Breast epithelium (tissue), 4 donors: ENCODE measurements at regions not wholly inside any gene's neighbourhood (a gene's known extent, or its start where the extent isn't known, plus 50 kb on each side); places are given as distances from the start of the nearest gene placed in this dataset.

Source experiments
- DNase-seq, 2 donors: peaks; one replicate each; pipeline ENCODE4 v3.0.0-alpha.2; 2019; ENCODE audit warnings: low spot score in 2 of 2
- H3K27ac ChIP-seq, 2 donors: fragments of 200-600 bp; sonication (generic) in 1 of 2; one replicate each; pipeline ENCODE4 v1.5.1; 2016 to 2019; ENCODE audit warnings: mild to moderate bottlenecking in 1 of 2
- H3K27me3 ChIP-seq, 2 donors: fragments of 200-600 bp; sonication (generic) in 1 of 2; one replicate each; pipeline versions ENCODE4 v1.5.1 to v1.6.0; 2017 to 2019; ENCODE audit warnings: control low read depth in 1 of 2, mild to moderate bottlenecking in 1 of 2
- H3K36me3 ChIP-seq: fragments of 200-600 bp; one replicate; pipeline ENCODE4 v1.5.1; 2019
- H3K4me1 ChIP-seq, 2 donors: fragments of 200-600 bp; sonication (generic); one replicate each; pipeline ENCODE4 v1.5.1; 2016 to 2019; ENCODE audit warnings: control low read depth in 1 of 2
- H3K4me3 ChIP-seq, 3 donors: fragments of 200-600 bp; sonication (generic); 1 replicate in 2 of 3; 2 replicates in 1 of 3; pipeline ENCODE4 v1.5.1; 2016 to 2019; ENCODE audit warnings: mild to moderate bottlenecking in 3 of 3, moderate library complexity in 2 of 3
- H3K9me3 ChIP-seq, 2 donors: fragments of 200-600 bp; sonication (generic) in 1 of 2; one replicate each; pipeline ENCODE4 v1.5.1; 2016 to 2019; ENCODE audit warnings: control low read depth in 1 of 2
- CTCF ChIP-seq, 3 donors: fragments of 450-650 bp; IDR thresholded peaks; one replicate each; pipeline ENCODE4 v1.5.1; 2016 to 2017; ENCODE audit warnings: antibody characterized with exemption in 3 of 3, mild to moderate bottlenecking in 3 of 3, moderate library complexity in 3 of 3
- POLR2A ChIP-seq: fragments of 450-650 bp; IDR thresholded peaks from one replicate; pipeline ENCODE4 v1.6.1; 2016; ENCODE audit warnings: antibody characterized with exemption, mild to moderate bottlenecking, moderate library complexity
- POLR2AphosphoS5 ChIP-seq, 3 donors: sonication (generic); formaldehyde crosslinking; IDR thresholded peaks; one replicate each; pipeline ENCODE4 v1.6.1; 2017; ENCODE audit warnings: antibody characterized with exemption in 3 of 3
- intact Hi-C: fragments of 100-400 bp; cut with DNase I; formaldehyde crosslinking; loops from one replicate; pipeline ENCODE4 v1.15.1; 2023; ENCODE audit warnings: low total_unique reads

GRCh38 chr22:48250286-48250895, 1487.9 kb downstream of the TBC1D22A start:
- Histone ChIP-seq H3K27ac (no peak overlapping the region), H3K9me3 (no peaks in the 10 kb centered on the region), H3K27me3 (peaks cover 0 to 53% of the 10 kb centered on the region in 2 donors), H3K36me3 (no peaks in the 10 kb centered on the region), H3K4me1 (no peaks in the 10 kb centered on the region), H3K4me3 (no peak overlapping the region)
- intact Hi-C loops, result no loop called here
- no peak for DNase-seq
- TF ChIP-seq POLR2A (no peak), POLR2AphosphoS5 (IDR thresholded peaks at IDR 0.05) (no peak), CTCF (IDR thresholded peaks at IDR 0.05) (no peak)

DNA sequence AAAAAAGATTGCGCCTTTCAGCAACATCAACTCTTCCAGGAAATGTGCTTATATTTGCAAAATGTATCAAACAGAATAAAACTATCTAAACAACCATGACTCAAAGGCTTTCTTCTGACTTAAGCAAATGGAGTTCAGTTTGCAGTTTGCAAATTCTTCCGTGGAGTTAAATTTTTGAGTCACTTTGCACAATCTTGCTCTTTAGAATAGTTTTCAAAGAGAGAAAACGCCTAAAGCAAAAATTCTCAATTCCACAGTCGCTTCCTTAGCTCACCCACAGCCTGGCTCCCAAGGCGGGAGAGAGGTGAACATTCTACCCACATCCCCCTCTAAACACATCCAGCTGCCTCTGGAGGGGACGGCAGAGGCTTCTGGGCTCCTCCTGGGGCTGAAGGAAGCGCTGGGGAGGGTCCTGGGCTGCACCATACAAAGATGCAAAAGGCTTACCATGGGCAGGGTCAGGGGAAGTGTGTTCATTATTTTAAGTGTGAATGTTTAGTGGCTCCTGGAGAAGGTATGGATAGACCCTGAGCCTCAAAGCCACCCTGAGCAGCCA, 1487.3 kb downstream of the TBC1D22A start:
- DNase-seq, result no peak
- no peaks in the 10 kb centered on the region for H3K9me3 ChIP-seq
- H3K27ac ChIP-seq, result no peak overlapping the region
- H3K4me1 ChIP-seq, result no peaks in the 10 kb centered on the region
- TF ChIP-seq CTCF (IDR thresholded peaks at IDR 0.05), result no peak
- TF ChIP-seq POLR2A, result no peak
- TF ChIP-seq POLR2AphosphoS5 (IDR thresholded peaks at IDR 0.05), result no peak
- H3K27me3 ChIP-seq, result peaks cover 0 to 53% of the 10 kb centered on the region in 2 donors
- intact Hi-C loops, result no loop called here
- no peaks in the 10 kb centered on the region for H3K36me3 ChIP-seq
- H3K4me3 ChIP-seq, result no peak overlapping the region

- DNase-seq, result no peak
- H3K4me3 ChIP-seq, result no peak overlapping the region
- no peaks in the 10 kb centered on the region for H3K36me3 ChIP-seq
- intact Hi-C loops, result no loop called here
- TF ChIP-seq POLR2A (no peak), POLR2AphosphoS5 (IDR thresholded peaks at IDR 0.05) (no peak), CTCF (IDR thresholded peaks at IDR 0.05) (no peak)
- H3K4me1 ChIP-seq, result no peaks in the 10 kb centered on the region
- H3K9me3 ChIP-seq, result no peaks in the 10 kb centered on the region
- H3K27me3 ChIP-seq, result peaks cover 0 to 54% of the 10 kb centered on the region in 2 donors
- no peak overlapping the region for H3K27ac ChIP-seq
Measured at GRCh38 chr22:48248901-48249455, 1486.5 kb downstream of the TBC1D22A start.

- H3K4me1 ChIP-seq, result no peaks in the 10 kb centered on the region
- intact Hi-C loops, result no loop called here
- TF ChIP-seq CTCF (IDR thresholded peaks at IDR 0.05), result no peak
- no peak for TF ChIP-seq POLR2A
- TF ChIP-seq POLR2AphosphoS5 (IDR thresholded peaks at IDR 0.05), result no peak
- DNase-seq, result no peak
- no peaks in the 10 kb centered on the region for H3K36me3 ChIP-seq
- peaks cover 0 to 50% of the 10 kb centered on the region in 2 donors for H3K27me3 ChIP-seq
- H3K4me3 ChIP-seq, result no peak overlapping the region
- H3K27ac ChIP-seq, result no peak overlapping the region
- no peaks in the 10 kb centered on the region for H3K9me3 ChIP-seq
Measured at GRCh38 chr22:48247829-48248228, 1485.4 kb downstream of the TBC1D22A start.

- Histone ChIP-seq H3K9me3 (no peaks in the 10 kb centered on the region), H3K4me3 (no peak overlapping the region), H3K27ac (no peak overlapping the region), H3K4me1 (no peaks in the 10 kb centered on the region), H3K27me3 (peaks cover 0 to 34% of the 10 kb centered on the region in 2 donors), H3K36me3 (no peaks in the 10 kb centered on the region)
- intact Hi-C loops, result no loop called here
- no peak for DNase-seq
- no peak for TF ChIP-seq CTCF (IDR thresholded peaks at IDR 0.05)
- TF ChIP-seq POLR2AphosphoS5 (IDR thresholded peaks at IDR 0.05), result no peak
- TF ChIP-seq POLR2A, result no peak
Measured at GRCh38 chr22:48245196-48245485, 1482.7 kb downstream of the TBC1D22A start.
